GM19035 (cell line): ENCODE measurements at regions not wholly inside any gene's neighbourhood (a gene's known extent, or its start where the extent isn't known, plus 50 kb on each side); places are given as distances from the start of the nearest gene placed in this dataset.
A peak's percentile ranks its signal among the peaks of the same experiment; 100 is the strongest.

Source experiments
- ATAC-seq: cut with Tn5 transposase; IDR thresholded peaks from one replicate; pipeline ENCODE4 v1.9.1; 2021; ENCODE audit not compliant: unreplicated experiment

GRCh38 chr4:177687117-177687516 is 244.9 kb upstream of the AGA start:
- no peak for ATAC-seq

- no peak for ATAC-seq
Observed at GRCh38 chr4:177692907-177693306, 250.7 kb upstream of the AGA start.

DNA sequence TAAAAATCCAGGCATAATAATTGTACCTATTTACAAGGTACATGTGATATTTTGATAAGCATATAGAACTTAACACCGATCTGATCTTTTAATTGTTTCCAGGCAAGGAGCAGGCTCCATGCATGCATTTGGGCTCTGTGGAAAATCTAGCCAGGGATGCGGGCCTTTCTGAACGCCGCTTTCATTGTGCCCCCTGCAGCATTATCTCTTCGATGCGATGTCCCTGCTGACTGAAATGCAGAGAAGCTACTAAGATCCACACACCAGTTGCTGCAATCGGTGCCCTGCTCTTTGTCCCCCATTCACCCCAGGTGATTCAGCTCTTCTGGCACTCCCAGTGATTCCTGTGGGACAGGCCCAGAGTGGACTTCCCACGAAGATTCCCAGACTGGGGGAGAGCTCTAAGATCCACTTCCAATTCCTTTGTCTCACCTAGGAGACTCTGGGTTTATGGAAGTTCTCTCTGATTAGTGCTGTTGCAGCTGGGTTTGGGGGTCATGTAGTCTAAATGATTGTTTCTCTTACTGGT is 254.3 kb upstream of the AGA start:
- no peak for ATAC-seq

DNA sequence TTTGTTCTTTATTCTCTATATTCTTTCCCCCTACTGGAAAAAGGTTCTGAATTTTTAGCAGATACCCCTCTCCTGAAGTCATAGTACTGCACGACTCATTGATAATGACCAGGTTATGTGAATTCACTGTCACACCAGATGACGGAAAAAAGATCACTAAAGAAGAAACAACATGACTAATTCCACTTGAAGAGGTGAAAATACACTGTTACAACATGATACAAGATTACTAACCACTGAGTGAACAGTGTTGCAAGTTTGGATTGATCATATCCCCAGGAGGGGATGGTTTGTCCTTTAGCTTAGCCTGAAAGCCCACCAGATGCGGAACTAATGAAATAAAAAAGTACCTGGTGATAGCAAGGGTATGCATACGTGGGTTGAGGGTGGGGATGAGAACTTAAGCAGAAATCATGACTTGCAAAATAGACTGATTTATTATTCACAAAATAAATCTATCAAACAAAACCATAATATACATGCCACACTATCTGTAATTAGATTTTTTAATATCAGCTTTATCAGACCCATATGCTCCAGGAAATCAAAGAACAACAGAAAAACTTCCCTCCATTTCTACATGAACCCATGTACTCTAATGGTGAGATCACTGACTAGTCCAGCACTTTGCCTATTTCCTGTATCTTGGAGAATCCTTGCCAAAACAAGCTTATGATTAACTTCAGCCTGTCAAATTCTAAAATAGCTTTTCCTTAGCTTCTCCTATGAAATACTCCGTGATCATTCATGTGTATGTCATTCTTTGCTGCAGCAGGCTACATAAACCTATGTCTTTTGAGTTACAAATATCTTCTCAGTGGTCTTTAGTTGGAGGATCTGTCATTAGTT is 257.4 kb upstream of the AGA start:
- ATAC-seq: no peak

GRCh38 chr4:177706916-177707315 is 264.7 kb upstream of the AGA start:
- no peak for ATAC-seq

DNA sequence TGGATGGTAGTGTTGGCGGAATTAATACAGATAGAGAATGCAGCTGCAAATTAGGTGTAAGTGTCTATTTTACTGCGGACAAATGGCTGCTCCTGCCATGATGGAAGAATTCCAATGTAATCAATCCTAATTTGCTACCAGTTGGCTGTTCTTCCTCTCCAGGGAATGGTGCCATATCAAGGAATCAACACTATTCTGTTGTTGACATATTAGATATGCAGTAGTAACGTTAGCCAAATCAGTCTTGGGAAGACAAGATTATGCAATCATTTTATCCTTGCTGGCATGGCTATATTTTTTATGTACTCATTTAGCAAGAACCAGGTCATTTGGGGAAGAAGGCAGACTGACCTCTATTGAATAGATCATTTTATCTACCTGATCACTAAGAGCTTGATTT is 271.2 kb upstream of the AGA start:
- ATAC-seq: no peak

DNA sequence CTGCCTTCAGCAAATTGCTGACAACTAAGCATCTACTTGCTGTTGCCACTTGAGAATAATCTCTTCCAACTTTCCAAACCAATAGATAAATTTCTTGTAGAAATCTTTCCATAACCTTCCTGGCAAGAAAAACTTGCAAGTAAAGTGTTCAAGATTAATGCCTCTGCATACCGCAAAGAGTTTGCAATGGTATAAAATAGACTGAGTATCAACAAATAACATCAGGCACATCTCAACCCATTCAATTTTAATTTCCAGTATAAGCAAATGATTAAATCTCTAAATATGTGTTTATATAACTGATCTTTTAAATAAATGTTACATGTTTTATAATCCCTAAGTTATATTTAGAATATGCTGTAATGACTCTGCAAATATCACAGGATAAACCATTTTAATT is 275.2 kb upstream of the AGA start:
- ATAC-seq: no peak

DNA sequence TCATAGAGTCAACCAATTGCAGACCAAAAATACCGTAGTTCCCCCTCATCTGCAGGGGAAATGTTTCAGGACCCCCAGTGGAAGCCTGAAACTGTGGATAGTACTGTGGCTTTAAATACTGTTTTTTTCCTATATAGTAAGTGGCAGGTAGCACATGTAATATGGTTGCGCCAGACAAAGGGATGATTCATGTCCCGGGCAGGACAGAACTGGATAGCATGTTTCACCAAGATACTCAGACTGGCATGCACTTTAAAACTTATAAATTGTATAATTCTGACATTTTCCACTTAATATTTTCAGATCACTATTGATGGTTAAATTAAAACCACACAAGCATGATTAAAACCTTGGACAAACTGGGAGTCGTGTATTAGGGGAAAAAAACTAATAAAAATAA is 276.3 kb upstream of the AGA start:
- ATAC-seq: no peak

DNA sequence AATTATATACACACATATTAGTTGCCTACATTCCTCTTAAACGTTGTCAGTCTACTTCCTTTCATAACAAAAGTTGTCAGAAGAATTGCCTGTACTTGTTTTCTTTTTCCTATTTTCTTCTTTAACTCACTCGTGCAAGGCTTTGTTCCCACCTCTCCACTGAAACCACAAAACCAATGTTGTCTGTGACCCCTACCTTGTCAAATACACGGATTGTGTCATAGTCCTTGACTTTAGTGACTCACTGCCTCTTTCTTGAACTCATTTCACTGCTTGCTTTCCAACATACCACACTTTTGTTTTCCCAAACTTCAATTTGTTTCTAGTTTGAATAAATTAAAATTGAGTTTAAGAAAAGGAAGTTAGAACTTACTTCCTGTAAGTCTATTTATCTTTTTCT is 283.9 kb upstream of the AGA start:
- ATAC-seq: no peak

GRCh38 chr4:177728361-177729152 is 286.3 kb upstream of the AGA start:
- ATAC-seq: no peak

DNA sequence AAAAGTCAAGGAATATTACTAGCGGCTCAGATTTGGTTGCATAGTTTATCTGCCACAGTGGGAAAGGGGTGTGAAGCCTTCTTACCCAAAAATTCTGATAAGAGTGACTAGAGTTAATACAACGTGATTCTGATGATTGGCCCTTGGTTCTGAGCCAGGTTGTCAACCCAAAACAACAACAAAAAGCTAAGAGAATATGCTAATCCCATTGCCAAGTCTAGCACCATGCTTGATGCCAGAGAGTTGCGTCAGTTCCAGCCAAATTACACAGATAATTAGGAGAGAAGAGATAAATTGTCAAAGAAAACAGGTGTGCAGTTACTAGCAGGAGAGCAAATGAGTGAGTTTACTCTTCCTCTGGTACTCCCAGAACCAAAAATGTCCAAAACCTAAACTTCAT is 287.4 kb upstream of the AGA start:
- ATAC-seq: no peak

DNA sequence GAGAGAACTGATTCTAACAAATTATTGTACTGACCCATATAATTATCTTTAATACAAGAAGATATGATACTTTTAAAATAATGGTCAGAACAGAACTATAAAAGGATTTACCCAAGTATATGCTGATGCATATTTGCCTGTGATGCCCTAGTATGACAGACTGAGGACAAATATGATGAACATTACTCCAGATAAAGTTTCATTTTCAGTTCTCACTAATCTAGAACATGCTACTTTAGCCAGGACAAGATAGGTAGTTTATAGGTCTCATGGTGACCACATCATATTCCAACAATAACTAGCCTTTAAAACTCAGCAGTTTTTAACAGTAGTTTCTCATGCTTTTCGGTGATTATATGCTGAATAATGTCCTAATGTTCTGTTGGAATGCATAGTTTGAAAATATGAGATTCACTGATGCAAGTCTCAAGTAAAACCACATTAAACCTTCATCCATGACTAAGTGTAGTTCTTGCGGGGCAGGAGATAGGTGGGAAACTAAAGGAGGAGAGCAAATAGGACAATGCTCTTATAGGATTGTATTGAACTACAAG is 295.2 kb upstream of the AGA start:
- ATAC-seq: no peak

DNA sequence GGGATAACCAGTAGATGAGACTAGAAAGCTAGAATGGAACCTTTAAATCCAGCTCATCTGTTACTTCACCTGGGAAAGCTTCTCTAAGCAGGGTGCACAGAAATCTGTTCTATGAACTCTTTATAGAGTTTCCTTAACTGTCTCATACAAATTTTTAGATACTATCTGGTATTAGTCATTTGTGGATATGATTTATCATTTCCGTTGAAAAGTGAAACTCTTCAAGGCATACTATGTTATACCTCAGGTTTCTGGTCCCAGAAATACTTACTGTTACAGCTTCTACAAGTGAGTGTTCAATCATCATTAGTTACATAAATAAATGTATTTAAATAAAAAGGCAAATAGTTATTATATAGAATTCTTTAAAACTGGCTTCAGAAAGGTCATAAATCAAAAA is 298.3 kb upstream of the AGA start:
- peak; percentile 59 for ATAC-seq

GRCh38 chr4:177759729-177760128 is 317.5 kb upstream of the AGA start:
- no peak for ATAC-seq

- ATAC-seq: no peak
Observed at GRCh38 chr4:177761692-177762091, 319.5 kb upstream of the AGA start.

DNA sequence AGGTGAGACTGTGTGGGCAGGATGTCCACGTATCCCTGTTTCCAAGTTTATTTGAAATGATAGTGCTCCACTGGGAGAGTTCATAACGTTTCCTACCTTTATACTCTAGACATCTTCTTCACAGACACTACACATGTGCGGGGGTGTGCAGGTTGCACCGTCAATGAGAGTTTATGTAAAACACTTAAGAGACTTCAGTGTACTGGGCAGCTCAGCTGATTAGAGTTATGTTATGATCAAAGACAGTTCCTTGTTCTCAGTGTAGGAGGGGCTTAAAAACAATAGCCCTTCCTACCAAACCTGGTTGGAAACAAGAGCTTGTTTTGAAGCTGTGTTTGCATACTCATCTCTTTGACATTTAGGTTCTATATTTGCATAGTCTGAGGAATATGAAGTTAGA is 326.9 kb upstream of the AGA start:
- no peak for ATAC-seq

- ATAC-seq: no peak
Observed at GRCh38 chr4:177770776-177771175, 328.5 kb upstream of the AGA start.

GRCh38 chr4:177771645-177772044 is 329.4 kb upstream of the AGA start:
- ATAC-seq: no peak

DNA sequence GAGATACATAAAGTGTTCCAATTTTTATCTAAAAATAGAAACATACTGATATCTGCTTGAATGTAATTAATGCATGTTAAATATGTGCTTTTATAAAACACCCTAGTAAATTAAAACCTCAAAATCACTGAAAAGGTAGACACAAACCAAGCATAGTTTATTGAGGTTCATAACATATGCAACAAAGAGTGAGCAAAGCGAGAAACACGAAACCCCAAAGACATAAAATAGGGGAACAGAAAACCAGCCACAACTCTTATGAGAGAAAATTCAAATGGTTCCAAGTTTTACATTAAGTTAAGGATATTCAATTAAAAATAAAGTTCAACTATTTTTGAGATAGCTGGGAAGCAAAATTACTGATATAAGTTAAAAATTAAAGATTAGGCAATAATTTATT is 336.4 kb upstream of the AGA start:
- ATAC-seq: no peak

- no peak for ATAC-seq
Observed at GRCh38 chr4:177785000-177785399, 342.8 kb upstream of the AGA start.

GRCh38 chr4:177789610-177790009 is 347.4 kb upstream of the AGA start:
- ATAC-seq: no peak

DNA sequence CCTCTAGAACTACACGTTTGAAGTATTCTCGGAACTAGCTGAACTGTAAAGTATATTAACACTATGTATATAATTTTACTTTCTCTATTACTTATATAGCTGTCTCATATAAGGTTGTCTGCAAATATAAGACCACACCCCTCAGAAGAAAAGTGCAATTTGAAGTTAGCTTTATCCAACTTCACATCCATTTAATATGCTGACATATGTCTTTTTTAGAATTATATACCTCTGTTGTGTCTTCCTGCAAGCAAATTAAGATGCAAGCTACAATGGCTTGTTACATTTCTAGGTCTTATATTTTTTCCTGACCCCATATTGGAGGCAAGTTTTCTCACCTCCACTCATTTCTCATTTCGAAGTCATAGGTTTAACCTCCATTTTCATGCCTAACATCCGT is 349.0 kb upstream of the AGA start:
- no peak for ATAC-seq
